ENCODE measurements at regions not wholly inside any gene's neighbourhood (a gene's known extent, or its start where the extent isn't known, plus 50 kb on each side); places are given as distances from the start of the nearest gene placed in this dataset.

DNA sequence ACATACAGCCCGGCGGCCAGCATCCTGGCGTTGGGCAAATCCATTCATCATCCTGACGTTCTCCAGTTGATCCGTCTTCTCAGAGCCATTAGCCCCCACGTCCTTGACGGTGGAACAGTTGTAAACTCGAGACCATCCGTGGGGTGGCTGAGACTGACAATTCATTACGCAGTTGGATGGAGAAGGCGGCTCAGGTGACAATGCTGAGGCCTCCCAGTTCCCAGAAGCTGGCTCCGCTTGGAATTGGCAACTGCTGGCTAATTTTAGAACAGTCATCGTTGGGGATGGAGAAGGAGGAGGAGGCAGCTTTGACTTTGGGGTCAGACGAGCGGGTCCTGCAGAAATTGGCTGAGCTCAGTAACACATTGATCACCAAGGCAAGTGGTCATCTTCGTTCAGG lies 186.5 kb downstream of the PHETA1 start:
- H3K9me3 Mint-ChIP-seq, result no peaks in the 10 kb centered on the region
- no peak for DNase-seq
- H3K4me3 Mint-ChIP-seq, result no peak overlapping the region
- CTCF ChIA-PET, result interaction anchor here (1.1 kb wide), 1 partner anchor 23 kb away, joined by 3 read pairs; no protein-coding TSS in a partner anchor
- peaks cover 20% of the 10 kb centered on the region for H3K27me3 Mint-ChIP-seq (ENCODE audit: low read depth)
- intact Hi-C loops (cut with micrococcal nuclease), result no loop called here
- no peak overlapping the region for H3K27ac Mint-ChIP-seq
- peaks cover 7% of the 10 kb centered on the region for H3K4me1 Mint-ChIP-seq (ENCODE audit: low read depth)
- no peaks in the 10 kb centered on the region for H3K36me3 Mint-ChIP-seq (ENCODE audit: low read depth)

DNA sequence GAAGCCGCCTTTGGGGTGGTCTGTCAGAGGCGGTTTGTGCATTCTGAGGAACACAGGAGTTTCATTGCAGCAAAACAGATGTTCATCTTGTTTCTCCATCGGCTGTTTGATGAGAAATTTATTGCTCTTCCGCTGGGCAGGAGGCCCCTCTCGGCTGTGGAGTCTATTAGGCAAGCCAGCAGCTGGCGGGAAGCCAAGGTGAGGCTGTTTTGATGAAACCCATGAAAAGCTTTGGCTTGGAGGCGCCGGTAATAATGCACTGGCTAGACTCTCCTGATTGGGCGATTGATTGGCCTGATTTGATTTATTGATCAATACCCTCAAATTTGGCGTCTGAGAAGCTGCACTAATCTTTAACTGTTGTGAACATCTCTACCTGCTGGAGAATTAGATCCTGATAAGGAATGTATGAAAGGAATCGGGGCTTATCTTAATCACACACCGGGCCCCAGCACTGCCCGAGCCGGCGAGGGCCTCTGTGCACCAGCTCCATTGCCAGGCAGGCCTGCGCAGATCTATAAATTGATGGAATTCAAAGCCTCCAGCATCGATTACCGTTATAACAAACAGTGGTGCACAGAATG lies 187.7 kb downstream of the PHETA1 start:
- Mint-ChIP-seq H3K27ac (no peak overlapping the region), H3K4me3 (no peak overlapping the region), H3K36me3 (ENCODE audit: low read depth) (no peaks in the 10 kb centered on the region), H3K4me1 (ENCODE audit: low read depth) (peaks cover 7% of the 10 kb centered on the region), H3K27me3 (ENCODE audit: low read depth) (peaks cover 24% of the 10 kb centered on the region), H3K9me3 (no peaks in the 10 kb centered on the region)
- intact Hi-C loops (cut with micrococcal nuclease), result no loop called here
- CTCF ChIA-PET, result no interaction called here
- DNase-seq, result peak; percentile 14

DNA sequence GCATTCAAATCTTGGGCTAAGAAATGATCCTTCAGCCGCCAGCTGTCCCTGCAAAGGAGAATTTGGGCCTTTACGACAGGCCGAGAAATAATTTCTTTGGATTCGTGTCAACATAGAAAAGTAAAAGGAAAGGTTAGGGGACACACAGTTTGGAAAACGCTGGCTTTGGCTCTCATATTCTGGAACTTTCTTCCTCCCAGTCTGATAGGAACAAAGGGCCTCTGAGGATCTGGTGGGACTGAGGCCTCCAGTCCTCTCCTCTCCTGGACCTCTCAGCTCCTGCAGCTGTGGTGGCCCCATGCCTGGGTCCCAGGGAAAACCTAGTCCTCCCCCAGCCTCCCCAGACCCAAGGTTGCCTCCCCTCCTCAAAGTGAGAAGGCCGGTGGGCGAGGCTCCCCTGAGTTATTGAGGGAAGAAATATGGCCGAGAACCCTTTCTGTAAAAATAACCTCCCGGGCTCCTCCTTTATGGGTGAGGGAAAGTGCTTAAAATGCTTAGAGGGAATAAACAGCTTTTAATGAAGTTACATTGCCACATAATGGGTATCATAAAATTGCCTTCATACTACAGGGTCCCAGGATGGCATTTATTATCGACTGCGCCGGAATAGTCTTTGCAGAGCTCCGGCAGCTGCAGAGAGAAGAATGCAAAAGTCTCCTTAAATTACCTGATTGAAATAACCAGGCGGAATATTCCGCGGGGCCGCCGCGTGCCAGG lies 188.3 kb downstream of the PHETA1 start:
- CTCF ChIA-PET, result interaction anchor here (0.6 kb wide), 1 partner anchor 138 kb away, joined by 3 read pairs; no protein-coding TSS in a partner anchor

DNA sequence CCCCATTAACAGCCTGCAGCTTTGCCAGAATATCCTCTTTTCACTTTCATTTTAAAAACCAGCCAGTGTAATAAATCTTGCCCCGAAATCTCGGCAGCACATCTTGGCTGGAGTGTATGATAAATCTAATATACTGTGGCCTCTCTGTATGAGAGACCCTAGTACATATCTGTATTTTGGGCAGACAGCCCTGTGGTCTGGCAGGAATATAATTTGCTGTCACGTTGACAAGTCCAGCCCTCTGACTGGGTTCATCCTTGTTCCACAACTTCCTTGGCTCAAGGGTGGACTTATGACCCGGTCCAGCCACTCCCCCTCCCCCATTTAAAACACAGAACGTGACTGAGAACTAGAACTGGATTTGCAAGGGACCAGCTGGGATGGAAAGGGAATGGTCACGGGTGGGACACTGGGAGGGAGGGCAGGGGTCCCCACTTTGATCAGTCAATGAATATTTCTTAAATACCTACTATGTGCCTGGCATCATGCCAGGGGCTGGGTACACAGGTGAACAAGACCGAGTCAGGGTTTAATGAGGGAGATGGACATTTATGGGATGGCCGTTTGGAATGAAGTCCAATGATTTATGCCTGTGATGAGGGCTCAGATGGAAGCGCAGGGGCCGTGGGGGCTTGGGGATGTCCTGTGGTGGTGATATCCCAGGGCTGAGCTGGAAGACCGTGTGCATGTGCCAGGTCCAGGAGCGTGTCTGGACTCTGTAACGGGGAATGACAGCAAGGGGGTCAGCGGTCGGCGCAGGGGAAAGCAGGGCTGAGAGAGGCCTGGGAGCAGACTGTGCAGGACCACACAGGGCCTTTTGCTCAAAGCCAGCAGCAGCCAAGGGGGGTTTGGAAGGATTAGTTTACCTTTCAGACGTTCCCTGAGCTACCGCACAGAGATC lies 190.5 kb downstream of the PHETA1 start:
- no peaks in the 10 kb centered on the region for H3K9me3 Mint-ChIP-seq
- no peak overlapping the region for H3K4me3 Mint-ChIP-seq
- CTCF ChIA-PET, result no interaction called here
- peaks cover 27% of the 10 kb centered on the region for H3K27me3 Mint-ChIP-seq (ENCODE audit: low read depth)
- no peak for DNase-seq
- H3K36me3 Mint-ChIP-seq (ENCODE audit: low read depth), result no peaks in the 10 kb centered on the region
- H3K27ac Mint-ChIP-seq, result no peak overlapping the region
- intact Hi-C loops (cut with micrococcal nuclease), result no loop called here
- H3K4me1 Mint-ChIP-seq (ENCODE audit: low read depth), result peaks cover 9% of the 10 kb centered on the region

More for the DNA sequence above, 188.3 kb downstream of the PHETA1 start:
- H3K9me3 Mint-ChIP-seq, result no peaks in the 10 kb centered on the region
- no peak for DNase-seq
- H3K4me3 Mint-ChIP-seq, result no peak overlapping the region
- H3K27ac Mint-ChIP-seq, result no peak overlapping the region
- H3K27me3 Mint-ChIP-seq (ENCODE audit: low read depth), result peaks cover 25% of the 10 kb centered on the region
- intact Hi-C loops (cut with micrococcal nuclease), result no loop called here
- no peaks in the 10 kb centered on the region for H3K36me3 Mint-ChIP-seq (ENCODE audit: low read depth)
- peaks cover 7% of the 10 kb centered on the region for H3K4me1 Mint-ChIP-seq (ENCODE audit: low read depth)

DNA sequence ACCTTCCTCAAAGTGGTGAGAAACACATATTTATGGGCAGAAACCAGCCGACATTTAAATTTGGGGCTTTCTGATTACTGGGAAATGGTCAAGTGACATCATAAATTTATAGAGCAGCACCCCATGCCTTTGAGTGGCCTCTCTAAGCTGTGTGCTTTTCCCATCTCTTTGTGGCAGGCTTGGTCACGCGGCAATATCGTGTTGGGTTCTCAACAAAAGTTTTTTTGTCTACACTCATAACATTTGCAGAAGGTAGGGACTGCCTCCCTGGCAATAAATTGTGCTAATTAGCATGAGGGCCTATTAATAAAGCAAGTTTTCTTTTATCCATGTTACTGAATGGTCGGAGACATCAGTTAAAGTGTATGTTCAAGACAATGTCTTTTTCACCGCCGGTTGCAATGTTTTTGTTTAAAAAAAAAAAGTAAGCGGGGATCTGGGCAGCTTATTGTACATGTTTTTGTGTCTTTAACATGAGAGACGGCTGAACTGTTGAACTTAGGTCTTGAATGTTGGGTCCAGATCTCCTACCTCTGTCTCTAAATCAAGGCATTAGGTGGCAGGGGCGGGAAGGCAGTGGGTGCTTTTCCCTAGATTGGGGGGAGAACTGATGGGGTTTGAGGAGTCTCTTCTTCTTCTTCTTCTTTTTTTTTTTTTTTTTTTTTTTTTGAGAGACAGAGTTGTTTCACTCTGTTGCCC lies 193.3 kb downstream of the PHETA1 start:
- no peaks in the 10 kb centered on the region for H3K9me3 Mint-ChIP-seq
- no peak overlapping the region for H3K4me3 Mint-ChIP-seq
- intact Hi-C loops (cut with micrococcal nuclease), result loop anchor here (2.0 kb wide), 1 partner anchor 239 kb away; no protein-coding TSS in a partner anchor
- H3K4me1 Mint-ChIP-seq (ENCODE audit: low read depth), result peaks cover 4% of the 10 kb centered on the region
- CTCF ChIA-PET, result no interaction called here
- no peaks in the 10 kb centered on the region for H3K36me3 Mint-ChIP-seq (ENCODE audit: low read depth)
- peaks cover 16% of the 10 kb centered on the region for H3K27me3 Mint-ChIP-seq (ENCODE audit: low read depth)
- no peak for DNase-seq
- H3K27ac Mint-ChIP-seq, result no peak overlapping the region

DNA sequence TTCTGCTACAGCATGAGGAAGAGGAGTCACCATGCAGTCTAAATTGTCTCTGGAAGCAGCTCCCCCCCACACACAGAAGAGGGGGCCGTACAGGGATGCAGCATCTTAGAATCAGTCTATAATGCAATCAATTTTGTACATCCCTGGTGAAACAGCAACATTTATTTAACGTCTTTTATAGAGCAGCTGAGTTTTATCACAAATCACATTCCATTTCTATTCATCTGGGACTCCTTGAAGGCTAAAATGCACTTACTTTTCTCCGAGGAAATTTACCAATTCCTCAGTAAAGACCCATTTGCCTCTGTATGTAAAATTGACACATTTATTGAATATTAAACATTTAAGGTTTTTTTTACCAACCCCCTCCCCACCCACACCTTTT lies 193.9 kb downstream of the PHETA1 start:
- Mint-ChIP-seq H3K4me3 (no peak overlapping the region), H3K27me3 (ENCODE audit: low read depth) (peaks cover 12% of the 10 kb centered on the region), H3K4me1 (ENCODE audit: low read depth) (peaks cover 5% of the 10 kb centered on the region), H3K9me3 (no peaks in the 10 kb centered on the region), H3K36me3 (ENCODE audit: low read depth) (no peaks in the 10 kb centered on the region), H3K27ac (no peak overlapping the region)
- intact Hi-C loops (cut with micrococcal nuclease), result loop anchor here (1.0 to 2.0 kb wide), 2 partner anchors 151 to 238 kb away; no protein-coding TSS in a partner anchor
- CTCF ChIA-PET, result interaction anchor here (0.9 kb wide), 1 partner anchor 61 kb away, joined by 3 read pairs; no protein-coding TSS in a partner anchor
- no peak for DNase-seq

DNA sequence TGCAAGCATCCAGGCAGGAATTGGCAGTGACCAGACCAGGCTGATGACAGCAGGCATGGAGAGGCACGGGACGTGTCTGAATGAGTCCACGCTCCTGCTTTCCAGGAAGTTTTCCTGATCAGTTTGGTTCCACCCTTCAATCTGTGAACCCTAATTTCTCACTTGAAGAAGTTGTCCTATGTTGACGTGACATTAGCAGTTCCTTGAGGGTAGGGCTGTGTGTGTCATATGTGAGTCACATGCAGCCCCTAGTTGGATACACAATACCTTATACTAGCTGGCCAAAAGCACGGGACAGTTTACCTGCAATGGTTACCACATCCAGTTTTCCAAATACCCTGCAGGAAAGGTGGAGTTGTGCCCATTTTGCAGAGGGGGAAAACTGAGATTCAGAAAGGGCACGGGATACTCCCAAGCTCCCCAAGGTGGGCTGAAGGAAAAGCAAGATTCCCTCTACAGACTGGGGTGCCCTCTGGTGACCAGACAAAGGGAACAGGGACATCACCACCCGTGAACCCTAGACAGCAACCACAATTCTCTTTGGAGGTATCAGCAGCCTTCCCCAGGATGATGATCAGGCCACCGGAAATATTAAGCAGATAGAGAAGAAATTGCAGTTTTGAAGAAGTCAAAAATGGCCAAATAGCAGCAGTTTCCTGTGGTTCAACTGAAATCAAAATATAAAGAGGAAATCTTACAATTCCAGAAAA lies 194.5 kb downstream of the PHETA1 start:
- Mint-ChIP-seq H3K36me3 (ENCODE audit: low read depth) (no peaks in the 10 kb centered on the region), H3K27me3 (ENCODE audit: low read depth) (peaks cover 11% of the 10 kb centered on the region), H3K4me3 (no peak overlapping the region), H3K9me3 (no peaks in the 10 kb centered on the region), H3K4me1 (ENCODE audit: low read depth) (peaks cover 5% of the 10 kb centered on the region), H3K27ac (no peak overlapping the region)
- CTCF ChIA-PET, result interaction anchor here (0.5 to 0.9 kb wide), 3 partner anchors 61 to 235 kb away, joined by 3 read pairs; no protein-coding TSS in a partner anchor
- DNase-seq, result peak; percentile 19
- intact Hi-C loops (cut with micrococcal nuclease), result loop anchor here (1.0 to 2.0 kb wide), 2 partner anchors 150 to 238 kb away; no protein-coding TSS in a partner anchor

DNA sequence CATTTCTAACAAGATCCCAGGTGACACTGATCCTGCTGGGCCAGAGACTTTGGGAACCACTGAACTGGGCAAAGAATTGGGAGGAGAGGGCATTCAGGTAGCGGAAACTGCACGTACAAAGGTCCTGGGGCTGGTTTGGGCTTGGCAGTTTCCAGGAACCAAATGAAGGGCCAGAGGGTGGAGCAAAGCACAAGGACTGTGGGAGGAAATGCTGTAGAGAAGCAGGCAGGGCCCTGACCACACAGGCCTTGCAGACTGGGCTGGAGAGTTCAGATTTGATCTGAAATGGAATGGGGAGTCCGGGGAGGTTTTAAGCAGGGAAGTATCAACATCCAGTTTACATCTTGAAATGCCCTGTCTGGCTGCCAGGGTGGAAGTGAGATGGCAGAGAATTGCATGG lies 195.1 kb downstream of the PHETA1 start:
- Mint-ChIP-seq H3K9me3 (no peaks in the 10 kb centered on the region), H3K27me3 (ENCODE audit: low read depth) (peaks cover 10% of the 10 kb centered on the region), H3K4me3 (no peak overlapping the region), H3K27ac (no peak overlapping the region), H3K36me3 (ENCODE audit: low read depth) (no peaks in the 10 kb centered on the region), H3K4me1 (ENCODE audit: low read depth) (peaks cover 5% of the 10 kb centered on the region)
- DNase-seq, result no peak
- intact Hi-C loops (cut with micrococcal nuclease), result loop anchor here (1.0 to 2.0 kb wide), 2 partner anchors 150 to 237 kb away; no protein-coding TSS in a partner anchor
- CTCF ChIA-PET, result interaction anchor here (0.5 to 0.9 kb wide), 3 partner anchors 60 to 234 kb away, joined by 3 read pairs; no protein-coding TSS in a partner anchor

DNA sequence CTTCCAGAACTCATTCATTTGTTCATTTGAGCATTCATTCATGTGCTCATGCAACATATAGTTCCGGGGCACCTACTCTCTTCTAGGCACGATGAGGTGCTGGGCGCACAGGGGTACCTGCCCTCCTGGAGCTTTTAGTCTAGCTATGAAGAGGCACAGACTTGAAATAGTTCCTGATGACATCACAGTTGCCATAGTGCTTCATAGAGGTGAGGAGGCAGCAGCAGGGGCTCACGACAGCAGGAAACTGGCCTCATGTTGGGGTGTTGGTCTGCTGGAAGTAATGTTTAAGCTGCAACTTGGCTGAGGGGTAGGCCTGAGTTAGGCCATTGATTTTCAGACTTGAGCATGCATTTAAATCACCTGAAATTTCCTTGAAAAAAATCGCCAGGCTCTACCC lies 195.5 kb downstream of the PHETA1 start:
- H3K4me1 Mint-ChIP-seq (ENCODE audit: low read depth), result peaks cover 5% of the 10 kb centered on the region
- no peak for DNase-seq
- peaks cover 10% of the 10 kb centered on the region for H3K27me3 Mint-ChIP-seq (ENCODE audit: low read depth)
- intact Hi-C loops (cut with micrococcal nuclease), result no loop called here
- H3K9me3 Mint-ChIP-seq, result no peaks in the 10 kb centered on the region
- no peaks in the 10 kb centered on the region for H3K36me3 Mint-ChIP-seq (ENCODE audit: low read depth)
- H3K4me3 Mint-ChIP-seq, result no peak overlapping the region
- no peak overlapping the region for H3K27ac Mint-ChIP-seq
- CTCF ChIA-PET, result no interaction called here

DNA sequence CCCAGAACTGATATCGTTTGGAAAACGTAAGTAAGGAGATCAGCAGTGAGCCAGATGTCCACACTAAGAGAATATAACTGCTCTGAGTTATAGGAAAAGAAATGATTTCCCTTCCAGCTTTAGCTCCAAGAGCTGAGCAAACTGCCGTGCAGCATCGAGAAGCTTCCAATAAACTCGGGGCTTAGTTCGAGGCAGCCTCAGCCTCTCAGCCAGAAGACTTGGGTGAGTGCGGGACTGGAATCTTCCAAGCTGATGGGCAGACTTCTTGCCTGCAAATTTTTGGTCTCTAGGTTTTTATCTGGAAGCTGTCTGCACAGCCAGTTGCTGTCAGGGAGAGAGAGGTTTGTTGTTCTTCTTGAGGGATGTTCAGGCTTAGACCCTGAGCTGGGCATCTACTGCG lies 196.1 kb downstream of the PHETA1 start:
- H3K27me3 Mint-ChIP-seq (ENCODE audit: low read depth), result peaks cover 10% of the 10 kb centered on the region
- H3K4me3 Mint-ChIP-seq, result no peak overlapping the region
- DNase-seq, result no peak
- H3K36me3 Mint-ChIP-seq (ENCODE audit: low read depth), result no peaks in the 10 kb centered on the region
- intact Hi-C loops (cut with micrococcal nuclease), result no loop called here
- H3K27ac Mint-ChIP-seq, result no peak overlapping the region
- no peaks in the 10 kb centered on the region for H3K9me3 Mint-ChIP-seq
- peaks cover 5% of the 10 kb centered on the region for H3K4me1 Mint-ChIP-seq (ENCODE audit: low read depth)
- CTCF ChIA-PET, result no interaction called here

DNA sequence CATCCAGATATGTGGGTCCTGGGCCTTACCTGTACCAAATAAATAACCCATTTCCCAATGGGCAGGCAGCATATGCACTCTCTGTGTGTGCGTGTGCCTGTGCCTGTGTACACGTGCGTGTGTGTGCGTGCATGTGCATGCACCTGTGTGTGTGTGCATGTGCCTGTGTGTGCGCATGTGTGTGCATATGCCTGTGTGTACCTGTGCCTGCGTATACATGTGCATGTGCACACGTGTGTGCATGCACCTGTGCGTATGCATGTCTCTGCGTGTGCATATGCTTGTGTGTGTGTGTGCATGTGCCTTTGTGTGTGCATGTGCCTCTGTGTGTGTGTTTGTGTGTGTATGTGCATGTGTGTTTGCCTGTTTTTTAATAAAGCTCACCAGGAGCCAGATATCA lies 197.1 kb downstream of the PHETA1 start:
- no peak overlapping the region for H3K27ac Mint-ChIP-seq
- peaks cover 10% of the 10 kb centered on the region for H3K27me3 Mint-ChIP-seq (ENCODE audit: low read depth)
- no peaks in the 10 kb centered on the region for H3K9me3 Mint-ChIP-seq
- H3K4me3 Mint-ChIP-seq, result no peak overlapping the region
- H3K36me3 Mint-ChIP-seq (ENCODE audit: low read depth), result no peaks in the 10 kb centered on the region
- H3K4me1 Mint-ChIP-seq (ENCODE audit: low read depth), result peaks cover 5% of the 10 kb centered on the region
- CTCF ChIA-PET, result no interaction called here
- intact Hi-C loops (cut with micrococcal nuclease), result no loop called here
- DNase-seq, result no peak

All from activated naive CD4-positive, alpha-beta T cell treated with anti-CD3 and anti-CD28 coated beads for 36 hours (primary cell).